ENCODE measurements at regions not wholly inside any gene's neighbourhood (a gene's known extent, or its start where the extent isn't known, plus 50 kb on each side); places are given as distances from the start of the nearest gene placed in this dataset.
A peak's percentile ranks its signal among the peaks of the same experiment; 100 is the strongest.

GRCh38 chr18:42561521-42561920 is 554.0 kb downstream of the RIT2 start:
- no peak for DNase-seq

GRCh38 chr18:42563995-42564394 is 551.5 kb downstream of the RIT2 start:
- DNase-seq: no peak

GRCh38 chr18:42564761-42565160 is 550.7 kb downstream of the RIT2 start:
- DNase-seq: no peak

GRCh38 chr18:42568773-42569172 is 546.7 kb downstream of the RIT2 start:
- no peak for DNase-seq

- peak; percentile 77 for DNase-seq
Measured at GRCh38 chr18:42574871-42575270, 540.6 kb downstream of the RIT2 start.

GRCh38 chr18:42576124-42576523 is 539.4 kb downstream of the RIT2 start:
- no peak for DNase-seq

GRCh38 chr18:42578792-42579191 is 536.7 kb downstream of the RIT2 start:
- no peak for DNase-seq

- no peak for DNase-seq
Measured at GRCh38 chr18:42582266-42582665, 533.2 kb downstream of the RIT2 start.

GRCh38 chr18:42583283-42583731 is 532.2 kb downstream of the RIT2 start:
- DNase-seq: no peak

GRCh38 chr18:42586601-42587000 is 528.9 kb downstream of the RIT2 start:
- DNase-seq: no peak

GRCh38 chr18:42588786-42589185 is 526.7 kb downstream of the RIT2 start:
- no peak for DNase-seq

GRCh38 chr18:42604820-42605219 is 510.7 kb downstream of the RIT2 start:
- no peak for DNase-seq

GRCh38 chr18:42606886-42607495 is 508.5 kb downstream of the RIT2 start:
- DNase-seq: no peak

GRCh38 chr18:42611134-42611533 is 504.4 kb downstream of the RIT2 start:
- no peak for DNase-seq

GRCh38 chr18:42614619-42615293 is 500.7 kb downstream of the RIT2 start:
- DNase-seq: peak; percentile 60

GRCh38 chr18:42617221-42617620 is 498.3 kb downstream of the RIT2 start:
- no peak for DNase-seq

GRCh38 chr18:42619771-42620170 is 495.7 kb downstream of the RIT2 start:
- no peak for DNase-seq

- DNase-seq: no peak
Measured at GRCh38 chr18:42620657-42621056, 494.8 kb downstream of the RIT2 start.

- DNase-seq: no peak
Measured at GRCh38 chr18:42623935-42624334, 491.6 kb downstream of the RIT2 start.

GRCh38 chr18:42632801-42633200 is 482.7 kb downstream of the RIT2 start:
- DNase-seq: peak; percentile 40

- DNase-seq: no peak
Measured at GRCh38 chr18:42635378-42636048, 480.0 kb downstream of the RIT2 start.

GRCh38 chr18:42636309-42636708 is 479.2 kb downstream of the RIT2 start:
- no peak for DNase-seq

- no peak for DNase-seq
Measured at GRCh38 chr18:42640160-42640559, 475.3 kb downstream of the RIT2 start.

- DNase-seq: no peak
Measured at GRCh38 chr18:42641996-42642395, 473.5 kb downstream of the RIT2 start.

Data from NCI-H2171 (cell line).